Neuronal stem cell (in vitro differentiated cells): ENCODE measurements at regions not wholly inside any gene's neighbourhood (a gene's known extent, or its start where the extent isn't known, plus 50 kb on each side); places are given as distances from the start of the nearest gene placed in this dataset.
"Not testable (repeated sequence)": the region's sequence is repeated elsewhere in the genome, so short reads cannot be mapped to it uniquely, and the experiment has no call there.

Source experiments
- DNase-seq: peaks from one replicate; pipeline ENCODE4 v3.0.0-alpha.2; 2013; ENCODE audit warnings: low spot score
- H2AFZ ChIP-seq: one replicate; pipeline ENCODE4 v1.6.1; 2013; ENCODE audit warnings: mild to moderate bottlenecking, low read length, inconsistent platforms
- H2AK5ac ChIP-seq: 2 replicates; pipeline ENCODE4 v1.6.1; 2013; ENCODE audit warnings: low read depth, mild to moderate bottlenecking, inconsistent platforms, low read length, moderate library complexity, mixed read lengths
- H2BK120ac ChIP-seq: 2 replicates; pipeline ENCODE4 v1.6.1; 2013; ENCODE audit warnings: low read depth, mild to moderate bottlenecking, inconsistent platforms, low read length, moderate library complexity, mixed read lengths
- H2BK12ac ChIP-seq: one replicate; pipeline ENCODE4 v1.6.1; 2013; ENCODE audit warnings: low read length, inconsistent platforms
- H2BK15ac ChIP-seq: 2 replicates; pipeline ENCODE4 v1.6.1; 2013; ENCODE audit warnings: mild to moderate bottlenecking, low read length, inconsistent platforms, mixed read lengths
- H2BK5ac ChIP-seq: one replicate; pipeline ENCODE4 v1.6.1; 2013; ENCODE audit warnings: inconsistent platforms, mild to moderate bottlenecking, low read length, moderate library complexity
- H3K14ac ChIP-seq: one replicate; pipeline ENCODE4 v1.6.1; 2013; ENCODE audit warnings: low read length, inconsistent platforms
- H3K18ac ChIP-seq: 2 replicates; pipeline ENCODE4 v1.6.1; 2013; ENCODE audit warnings: low read length, inconsistent platforms
- H3K23ac ChIP-seq: 2 replicates; pipeline ENCODE4 v1.6.1; 2013; ENCODE audit warnings: low read depth, mild to moderate bottlenecking, mixed read lengths, low read length, inconsistent platforms; ENCODE audit not compliant: poor library complexity
- H3K27ac ChIP-seq: replicated peaks from 3 replicates; pipeline ENCODE4 v1.5.1; 2013; ENCODE audit warnings: low read length, inconsistent platforms
- H3K27me3 ChIP-seq, 3 experiments: 2 replicates each; pipeline ENCODE4 v1.6.1; 2013; ENCODE audit warnings: low read length in 3 of 3, mild to moderate bottlenecking in 2 of 3, inconsistent platforms in 1 of 3, low read depth in 1 of 3, mixed read lengths in 1 of 3, moderate library complexity in 1 of 3; ENCODE audit not compliant: control insufficient read depth in 3 of 3, insufficient read depth in 3 of 3
- H3K36me3 ChIP-seq, 2 donors: replicated peaks in 1 of 2; 2 replicates each; pipeline ENCODE4 v1.6.1; 2013; ENCODE audit warnings: low read length in 2 of 2; ENCODE audit not compliant: control insufficient read depth in 2 of 2, insufficient read depth in 2 of 2
- H3K4ac ChIP-seq: 2 replicates; pipeline ENCODE4 v1.6.1; 2013; ENCODE audit warnings: inconsistent platforms, mild to moderate bottlenecking, low read length, moderate library complexity
- H3K4me1 ChIP-seq, 2 donors: 1 replicate in 1 of 2; 2 replicates in 1 of 2; pipeline ENCODE4 v1.6.1; 2013; ENCODE audit warnings: low read length in 2 of 2, low read depth in 1 of 2; ENCODE audit not compliant: control insufficient read depth in 2 of 2, insufficient read depth in 1 of 2
- H3K4me2 ChIP-seq: one replicate; pipeline ENCODE4 v1.6.1; 2013; ENCODE audit warnings: mild to moderate bottlenecking, low read length, inconsistent platforms; ENCODE audit not compliant: insufficient read depth, poor library complexity, severe bottlenecking
- H3K4me3 ChIP-seq, 2 donors: 2 replicates each; pipeline ENCODE4 v1.5.1; 2013; ENCODE audit warnings: low read length in 2 of 2, mild to moderate bottlenecking in 2 of 2, inconsistent platforms in 1 of 2, moderate library complexity in 1 of 2
- H3K79me1 ChIP-seq: one replicate; pipeline ENCODE4 v1.6.1; 2013; ENCODE audit warnings: low read depth, mild to moderate bottlenecking, inconsistent platforms, low read length, moderate library complexity
- H3K9ac ChIP-seq: one replicate; pipeline ENCODE4 v1.6.1; 2013; ENCODE audit warnings: mild to moderate bottlenecking, low read depth, low read length, inconsistent platforms; ENCODE audit not compliant: poor library complexity
- H3K9me3 ChIP-seq, 2 donors: replicated peaks in 1 of 2; 2 replicates each; pipeline versions ENCODE3 to v1.6.1; 2013; ENCODE audit warnings: low read length in 2 of 2, mild to moderate bottlenecking in 2 of 2, inconsistent platforms in 1 of 2, low read depth in 1 of 2, mixed read lengths in 1 of 2, moderate library complexity in 1 of 2; ENCODE audit not compliant: control insufficient read depth in 2 of 2, insufficient read depth in 1 of 2
- H4K8ac ChIP-seq: one replicate; pipeline ENCODE4 v1.6.1; 2013; ENCODE audit warnings: low read depth, mild to moderate bottlenecking, inconsistent platforms, low read length, moderate library complexity
- H4K91ac ChIP-seq: one replicate; pipeline ENCODE4 v1.6.1; 2013; ENCODE audit warnings: low read length, low read depth, mild to moderate bottlenecking, inconsistent platforms; ENCODE audit not compliant: poor library complexity
- WGBS, 2 donors: extraction: QIAGEN DNeasy Blood & Tissue Kit; methylation state at CpG; one replicate each; pipeline ENCODE4 v1.1.7; 2013; ENCODE audit warnings: missing lambda C conversion rate in 2 of 2, mixed read lengths in 1 of 2; ENCODE audit not compliant: insufficient read length in 2 of 2, insufficient replicate concordance in 1 of 2; ENCODE audit errors: extremely low coverage in 2 of 2; 5-methylcytosine and 5-hydroxymethylcytosine counted together

GRCh38 chr13:63757683-63758082 is 2342.0 kb upstream of the PCDH20 start:
- not testable (repeated sequence) for H3K27me3 ChIP-seq, H3K4me2 ChIP-seq, H2BK120ac ChIP-seq, H4K8ac ChIP-seq, H4K91ac ChIP-seq, H3K9me3 ChIP-seq, H3K18ac ChIP-seq, H3K79me1 ChIP-seq, H2BK12ac ChIP-seq, H2BK15ac ChIP-seq, H2BK5ac ChIP-seq, H3K23ac ChIP-seq, DNase-seq, H3K36me3 ChIP-seq, H3K4ac ChIP-seq, H3K9ac ChIP-seq, H3K14ac ChIP-seq, H2AFZ ChIP-seq, H2AK5ac ChIP-seq, H3K4me3 ChIP-seq, H3K27ac ChIP-seq, H3K4me1 ChIP-seq
- WGBS, 2 donors: no CpG with 5 or more reads among the region's 5 CpGs

- H3K4me1 ChIP-seq, H3K27ac ChIP-seq, H3K27me3 ChIP-seq, DNase-seq, H2BK5ac ChIP-seq, H2AFZ ChIP-seq, H3K4ac ChIP-seq, H2BK12ac ChIP-seq, H3K18ac ChIP-seq, H2BK120ac ChIP-seq, H3K9me3 ChIP-seq, H3K14ac ChIP-seq, H4K91ac ChIP-seq, H3K9ac ChIP-seq, H3K79me1 ChIP-seq, H3K4me3 ChIP-seq, H3K36me3 ChIP-seq, H3K4me2 ChIP-seq, H3K23ac ChIP-seq, H4K8ac ChIP-seq, H2BK15ac ChIP-seq, H2AK5ac ChIP-seq: not testable (repeated sequence)
- WGBS, 2 donors: no CpG with 5 or more reads among the region's 2 CpGs
These were observed 2334.2 kb upstream of the PCDH20 start for GRCh38 chr13:63749857-63750256.

GRCh38 chr13:63741814-63742101 is 2326.1 kb upstream of the PCDH20 start:
- WGBS, 2 donors: no CpG with 5 or more reads among the region's 19 CpGs
- not testable (repeated sequence) for H3K36me3 ChIP-seq, DNase-seq, H3K9me3 ChIP-seq, H3K4ac ChIP-seq, H3K4me2 ChIP-seq, H4K91ac ChIP-seq, H2AK5ac ChIP-seq, H3K23ac ChIP-seq, H3K4me3 ChIP-seq, H3K9ac ChIP-seq, H3K27ac ChIP-seq, H2BK12ac ChIP-seq, H3K14ac ChIP-seq, H2BK5ac ChIP-seq, H2BK15ac ChIP-seq, H3K18ac ChIP-seq, H3K79me1 ChIP-seq, H2BK120ac ChIP-seq, H2AFZ ChIP-seq, H3K27me3 ChIP-seq, H4K8ac ChIP-seq, H3K4me1 ChIP-seq

GRCh38 chr13:63741029-63741813 is 2325.6 kb upstream of the PCDH20 start:
- Histone ChIP-seq H3K14ac (no peak overlapping the region), H3K18ac (no peak overlapping the region), H2BK15ac (no peak overlapping the region), H4K91ac (no peak overlapping the region), H2AFZ (no peak overlapping the region), H2BK5ac (no peak overlapping the region), H3K27me3 (no peaks in the 10 kb centered on the region), H3K36me3 (no peaks in the 10 kb centered on the region), H3K4ac (no peak overlapping the region), H3K4me3 (no peak overlapping the region), H3K23ac (no peak overlapping the region), H3K9ac (no peak overlapping the region), H4K8ac (no peak overlapping the region), H3K4me1 (no peaks in the 10 kb centered on the region), H3K27ac (no peak overlapping the region), H3K4me2 (no peak overlapping the region), H3K79me1 (no peaks in the 10 kb centered on the region), H2BK120ac (no peak overlapping the region), H2BK12ac (no peak overlapping the region), H3K9me3 (no peaks in the 10 kb centered on the region), H2AK5ac (peak overlapping the region; percentile 46)
- no CpG with 5 or more reads among the region's 36 CpGs for WGBS, 2 donors
- DNase-seq: no peak
